ENCODE measurements at regions not wholly inside any gene's neighbourhood (a gene's known extent, or its start where the extent isn't known, plus 50 kb on each side); places are given as distances from the start of the nearest gene placed in this dataset.

DNA sequence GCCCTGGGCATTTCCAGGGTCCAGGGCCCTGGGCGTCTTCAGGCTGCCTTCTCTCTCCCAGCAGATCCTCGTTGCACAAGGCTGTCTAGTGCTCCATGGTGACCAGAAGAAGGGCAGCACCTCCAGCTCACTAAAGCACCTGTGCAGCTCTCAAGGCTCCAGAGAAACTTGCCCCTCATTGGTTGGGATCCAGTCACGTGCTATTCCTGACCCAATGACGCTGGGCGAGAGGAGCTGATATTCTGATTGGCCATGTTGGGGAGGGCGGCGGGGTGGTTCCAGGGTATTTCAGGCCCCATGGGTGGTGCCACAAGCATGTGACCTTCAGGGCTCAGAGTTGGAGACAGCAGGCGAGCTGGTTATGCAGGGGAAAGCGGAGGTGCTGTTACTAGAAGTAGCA, 309.1 kb downstream of the TOX3 start:
- TF ChIP-seq, protein P1, sequence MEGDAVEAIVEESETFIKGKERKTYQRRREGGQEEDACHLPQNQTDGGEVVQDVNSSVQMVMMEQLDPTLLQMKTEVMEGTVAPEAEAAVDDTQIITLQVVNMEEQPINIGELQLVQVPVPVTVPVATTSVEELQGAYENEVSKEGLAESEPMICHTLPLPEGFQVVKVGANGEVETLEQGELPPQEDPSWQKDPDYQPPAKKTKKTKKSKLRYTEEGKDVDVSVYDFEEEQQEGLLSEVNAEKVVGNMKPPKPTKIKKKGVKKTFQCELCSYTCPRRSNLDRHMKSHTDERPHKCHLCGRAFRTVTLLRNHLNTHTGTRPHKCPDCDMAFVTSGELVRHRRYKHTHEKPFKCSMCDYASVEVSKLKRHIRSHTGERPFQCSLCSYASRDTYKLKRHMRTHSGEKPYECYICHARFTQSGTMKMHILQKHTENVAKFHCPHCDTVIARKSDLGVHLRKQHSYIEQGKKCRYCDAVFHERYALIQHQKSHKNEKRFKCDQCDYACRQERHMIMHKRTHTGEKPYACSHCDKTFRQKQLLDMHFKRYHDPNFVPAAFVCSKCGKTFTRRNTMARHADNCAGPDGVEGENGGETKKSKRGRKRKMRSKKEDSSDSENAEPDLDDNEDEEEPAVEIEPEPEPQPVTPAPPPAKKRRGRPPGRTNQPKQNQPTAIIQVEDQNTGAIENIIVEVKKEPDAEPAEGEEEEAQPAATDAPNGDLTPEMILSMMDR (IDR thresholded peaks at IDR 0.05) = no peak
- TF ChIP-seq POLR2A (IDR thresholded peaks at IDR 0.05; ENCODE audit: low read depth) = no peak
